Endodermal cell (in vitro differentiated cells): ENCODE measurements at regions not wholly inside any gene's neighbourhood (a gene's known extent, or its start where the extent isn't known, plus 50 kb on each side); places are given as distances from the start of the nearest gene placed in this dataset.
"Not testable (repeated sequence)": the region's sequence is repeated elsewhere in the genome, so short reads cannot be mapped to it uniquely, and the experiment has no call there.

Experiments used
- DNase-seq: peaks from one replicate; pipeline ENCODE4 v3.0.0-alpha.2; 2017
- H3K27ac ChIP-seq: 2 replicates; pipeline ENCODE4 v1.5.1; 2013; ENCODE audit warnings: mild to moderate bottlenecking, low read depth, low read length, moderate library complexity
- H3K27me3 ChIP-seq: 2 replicates; pipeline ENCODE4 v1.6.1; 2013; ENCODE audit warnings: mild to moderate bottlenecking, low read length, moderate library complexity; ENCODE audit not compliant: insufficient read depth, control insufficient read depth, poor library complexity, severe bottlenecking
- H3K36me3 ChIP-seq: 2 replicates; pipeline ENCODE4 v1.7.0; 2013; ENCODE audit warnings: mild to moderate bottlenecking, low read length, moderate library complexity; ENCODE audit not compliant: control insufficient read depth, insufficient read depth
- H3K4me1 ChIP-seq: one replicate; pipeline ENCODE4 v1.7.0; 2013; ENCODE audit warnings: low read length; ENCODE audit not compliant: control insufficient read depth, insufficient read depth
- H3K4me3 ChIP-seq: 2 replicates; pipeline ENCODE4 v1.5.1; 2013; ENCODE audit warnings: mild to moderate bottlenecking, low read length, moderate library complexity
- H3K9ac ChIP-seq: 2 replicates; pipeline ENCODE4 v1.6.1; 2013; ENCODE audit warnings: mild to moderate bottlenecking, low read length, moderate library complexity; ENCODE audit not compliant: poor library complexity, severe bottlenecking; ENCODE audit errors: extremely low read depth
- H3K9me3 ChIP-seq: 2 replicates; pipeline ENCODE4 v1.6.1; 2013; ENCODE audit warnings: mild to moderate bottlenecking, low read length, moderate library complexity; ENCODE audit not compliant: control insufficient read depth
- H3K27ac Mint-ChIP-seq: 2 replicates; pipeline ENCODE4 v1.8.0; 2020; ENCODE audit warnings: mixed read lengths
- H3K27me3 Mint-ChIP-seq: 2 replicates; pipeline ENCODE4 v1.8.0; 2021; ENCODE audit warnings: mild to moderate bottlenecking, mixed read lengths; ENCODE audit not compliant: insufficient read depth
- H3K36me3 Mint-ChIP-seq: 2 replicates; pipeline ENCODE4 v1.8.0; 2020; ENCODE audit warnings: low read depth, mixed read lengths
- H3K4me1 Mint-ChIP-seq: 2 replicates; pipeline ENCODE4 v1.8.0; 2020; ENCODE audit warnings: mixed read lengths
- H3K4me3 Mint-ChIP-seq: 2 replicates; pipeline ENCODE4 v1.8.0; 2020; ENCODE audit warnings: mild to moderate bottlenecking, moderate library complexity, mixed read lengths
- H3K9me3 Mint-ChIP-seq: 2 replicates; pipeline ENCODE4 v1.8.0; 2020; ENCODE audit warnings: mild to moderate bottlenecking, mixed read lengths
- WGBS, 2 experiments: methylation state at CpG; one replicate each; pipeline versions ENCODE4 v1.1.5 to v1.1.7; 2013; ENCODE audit warnings: missing lambda C conversion rate in 2 of 2, mixed read lengths in 1 of 2; ENCODE audit not compliant: insufficient coverage in 1 of 2, insufficient read length in 1 of 2; 5-methylcytosine and 5-hydroxymethylcytosine counted together
- TF ChIP-seq, protein P1 (sequence below): fragments of 200-600 bp; sonication (generic); conservative IDR thresholded peaks from 2 replicates; pipeline ENCODE4 v1.5.0; 2021; ENCODE audit warnings: antibody characterized with exemption, mild to moderate bottlenecking

DNA sequence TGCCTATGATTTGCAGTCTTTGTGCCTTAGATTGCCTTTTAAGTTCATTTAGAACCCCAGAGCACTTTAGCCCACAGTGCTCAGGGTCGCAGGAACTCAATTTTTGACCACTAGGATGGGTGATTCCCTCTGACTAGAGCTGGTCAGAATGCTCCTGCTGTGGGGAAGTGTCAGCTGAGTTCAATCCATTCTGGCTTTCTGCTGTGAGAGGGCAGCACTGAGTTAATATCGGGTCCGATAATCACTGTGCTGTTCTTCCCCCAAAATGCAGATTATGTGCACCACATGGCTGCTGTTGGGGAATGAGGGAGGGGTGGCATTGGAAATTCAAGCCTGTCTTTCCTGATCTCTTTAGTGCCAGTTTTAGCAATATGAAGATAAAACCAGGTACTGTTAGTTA is 886.4 kb downstream of the DNAJB9 start:
- Histone ChIP-seq H3K27me3 (no peaks in the 10 kb centered on the region), H3K9ac (no peak overlapping the region), H3K4me1 (no peaks in the 10 kb centered on the region), H3K27ac (no peak overlapping the region), H3K36me3 (no peaks in the 10 kb centered on the region), H3K9me3 (peaks cover 17% of the 10 kb centered on the region), H3K4me3 (no peak overlapping the region)
- H3K4me1 Mint-ChIP-seq, result no peaks in the 10 kb centered on the region
- 83 to 95% methylated on average over 3 of the region's 3 CpGs for WGBS, 2 experiments
- peaks cover 19% of the 10 kb centered on the region for H3K9me3 Mint-ChIP-seq
- no peaks in the 10 kb centered on the region for H3K27me3 Mint-ChIP-seq
- TF ChIP-seq, protein P1, sequence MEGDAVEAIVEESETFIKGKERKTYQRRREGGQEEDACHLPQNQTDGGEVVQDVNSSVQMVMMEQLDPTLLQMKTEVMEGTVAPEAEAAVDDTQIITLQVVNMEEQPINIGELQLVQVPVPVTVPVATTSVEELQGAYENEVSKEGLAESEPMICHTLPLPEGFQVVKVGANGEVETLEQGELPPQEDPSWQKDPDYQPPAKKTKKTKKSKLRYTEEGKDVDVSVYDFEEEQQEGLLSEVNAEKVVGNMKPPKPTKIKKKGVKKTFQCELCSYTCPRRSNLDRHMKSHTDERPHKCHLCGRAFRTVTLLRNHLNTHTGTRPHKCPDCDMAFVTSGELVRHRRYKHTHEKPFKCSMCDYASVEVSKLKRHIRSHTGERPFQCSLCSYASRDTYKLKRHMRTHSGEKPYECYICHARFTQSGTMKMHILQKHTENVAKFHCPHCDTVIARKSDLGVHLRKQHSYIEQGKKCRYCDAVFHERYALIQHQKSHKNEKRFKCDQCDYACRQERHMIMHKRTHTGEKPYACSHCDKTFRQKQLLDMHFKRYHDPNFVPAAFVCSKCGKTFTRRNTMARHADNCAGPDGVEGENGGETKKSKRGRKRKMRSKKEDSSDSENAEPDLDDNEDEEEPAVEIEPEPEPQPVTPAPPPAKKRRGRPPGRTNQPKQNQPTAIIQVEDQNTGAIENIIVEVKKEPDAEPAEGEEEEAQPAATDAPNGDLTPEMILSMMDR, result peak; percentile 63
- no peak overlapping the region for H3K27ac Mint-ChIP-seq
- DNase-seq, result peak; percentile 56
- H3K4me3 Mint-ChIP-seq, result no peak overlapping the region
- H3K36me3 Mint-ChIP-seq, result no peaks in the 10 kb centered on the region

DNA sequence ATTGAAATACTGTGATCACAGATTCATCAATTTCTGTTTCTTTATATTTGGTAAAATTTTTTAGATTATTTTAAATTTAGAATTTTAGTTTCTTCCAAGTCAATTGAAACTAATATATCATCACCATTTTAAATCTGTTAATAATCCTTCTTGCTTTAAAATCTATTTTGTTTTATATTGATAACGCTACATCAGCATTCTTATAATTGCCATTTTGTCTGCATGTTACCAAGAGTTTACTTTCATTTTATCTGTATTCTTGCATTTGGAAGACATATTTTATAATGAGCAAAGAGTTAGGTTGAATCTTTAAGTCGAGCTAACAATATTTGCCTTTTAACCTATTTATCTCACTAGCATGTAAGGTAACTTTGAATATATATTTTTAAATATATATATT is 890.6 kb downstream of the DNAJB9 start:
- H3K36me3 Mint-ChIP-seq, result no peaks in the 10 kb centered on the region
- no peak overlapping the region for H3K4me3 Mint-ChIP-seq
- H3K4me1 Mint-ChIP-seq, result no peaks in the 10 kb centered on the region
- 78% methylated on average over 1 of the region's 2 CpGs; no CpG with 5 or more reads in 1 of the 2 experiments for WGBS, 2 experiments
- H3K4me3 ChIP-seq, result no peak overlapping the region
- no peaks in the 10 kb centered on the region for H3K27me3 ChIP-seq
- TF ChIP-seq, protein P1, result no peak
- DNase-seq, result no peak
- H3K9me3 Mint-ChIP-seq, result peaks cover 1% of the 10 kb centered on the region
- H3K27ac Mint-ChIP-seq, result no peak overlapping the region
- no peaks in the 10 kb centered on the region for H3K36me3 ChIP-seq
- no peaks in the 10 kb centered on the region for H3K9me3 ChIP-seq
- no peaks in the 10 kb centered on the region for H3K4me1 ChIP-seq
- no peaks in the 10 kb centered on the region for H3K27me3 Mint-ChIP-seq
- H3K27ac ChIP-seq, result no peak overlapping the region
- H3K9ac ChIP-seq, result no peak overlapping the region

DNA sequence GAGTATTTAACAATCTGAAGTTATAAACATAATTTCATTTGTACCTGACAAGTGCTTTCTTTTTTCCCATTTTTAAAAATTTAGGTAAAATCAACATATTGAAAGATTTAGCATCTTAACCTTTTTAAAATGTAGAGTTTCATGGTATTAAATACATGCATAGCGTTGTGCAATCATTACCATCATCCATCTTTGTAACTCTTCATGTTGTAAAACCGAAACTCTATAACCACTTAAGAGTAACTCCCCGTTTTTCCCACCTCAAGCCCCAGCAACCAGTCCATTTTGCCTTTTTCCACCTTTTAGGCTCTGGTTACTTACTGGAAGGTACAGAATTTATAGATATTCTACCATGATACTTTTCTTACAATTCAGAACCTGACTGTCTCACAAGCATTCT is 892.5 kb downstream of the DNAJB9 start:
- Histone ChIP-seq H3K27ac (no peak overlapping the region), H3K4me3 (no peak overlapping the region), H3K9ac (no peak overlapping the region), H3K9me3 (no peaks in the 10 kb centered on the region), H3K4me1 (no peaks in the 10 kb centered on the region), H3K36me3 (no peaks in the 10 kb centered on the region), H3K27me3 (no peaks in the 10 kb centered on the region)
- no peak for DNase-seq
- H3K9me3 Mint-ChIP-seq, result peaks cover 1% of the 10 kb centered on the region
- H3K4me1 Mint-ChIP-seq, result no peaks in the 10 kb centered on the region
- no peak overlapping the region for H3K4me3 Mint-ChIP-seq
- 91% methylated on average over 3 of the region's 3 CpGs; no CpG with 5 or more reads in 1 of the 2 experiments for WGBS, 2 experiments
- TF ChIP-seq, protein P1, result no peak
- no peaks in the 10 kb centered on the region for H3K27me3 Mint-ChIP-seq
- H3K36me3 Mint-ChIP-seq, result no peaks in the 10 kb centered on the region
- H3K27ac Mint-ChIP-seq, result no peak overlapping the region

DNA sequence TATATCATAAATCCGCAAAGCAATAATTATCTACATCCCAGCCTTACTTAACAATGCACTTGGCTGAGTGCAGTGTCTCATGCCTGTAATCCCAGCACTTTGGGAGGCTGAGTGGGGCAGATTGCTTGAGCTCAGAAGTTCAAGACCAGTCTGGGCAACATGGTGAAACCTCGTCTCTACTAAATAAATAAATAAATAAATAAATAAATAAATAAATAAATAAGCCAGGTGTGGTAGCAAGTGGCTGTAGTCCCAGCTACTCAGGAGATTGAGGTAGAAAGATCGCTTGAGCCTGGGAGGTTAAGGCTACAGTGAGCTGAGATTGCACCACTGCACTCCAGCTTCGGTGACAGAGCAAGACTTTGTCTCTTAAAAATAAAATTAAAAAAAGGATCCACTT is 898.1 kb downstream of the DNAJB9 start:
- not testable (repeated sequence) for H3K36me3 ChIP-seq, DNase-seq, H3K27me3 ChIP-seq, H3K4me3 ChIP-seq, H3K27ac ChIP-seq, H3K4me1 Mint-ChIP-seq, H3K27me3 Mint-ChIP-seq, H3K4me3 Mint-ChIP-seq, H3K27ac Mint-ChIP-seq, H3K4me1 ChIP-seq, H3K9ac ChIP-seq, H3K36me3 Mint-ChIP-seq, H3K9me3 Mint-ChIP-seq, H3K9me3 ChIP-seq
- WGBS, 2 experiments, result 94 to 100% methylated on average over 1 to 3 of the region's 4 CpGs
